ENCODE measurements at regions not wholly inside any gene's neighbourhood (a gene's known extent, or its start where the extent isn't known, plus 50 kb on each side); places are given as distances from the start of the nearest gene placed in this dataset.

DNA sequence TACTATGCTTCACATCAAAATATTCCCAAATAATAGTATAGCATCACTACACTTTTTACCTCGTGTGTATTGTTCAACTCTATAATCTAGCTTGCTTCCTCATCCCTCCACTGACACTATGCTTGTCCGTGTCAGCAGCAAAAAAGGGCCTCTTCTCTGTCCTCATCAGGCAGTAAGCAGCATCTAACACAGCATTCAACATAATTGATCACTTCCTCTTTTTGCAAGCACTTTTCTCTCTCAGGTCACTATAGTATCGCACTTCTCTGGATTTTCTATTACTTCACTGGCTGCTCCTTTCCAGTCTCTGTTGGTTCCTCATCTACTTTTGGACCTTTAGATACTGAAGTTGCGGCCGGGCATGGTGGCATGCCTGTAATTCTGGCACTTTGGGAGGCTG, 64.9 kb upstream of the ZSWIM2 start:
- TF ChIP-seq POLR2AphosphoS5 (IDR thresholded peaks at IDR 0.05) (no peak), EP300 (IDR thresholded peaks at IDR 0.05) (no peak), POLR2A (IDR thresholded peaks at IDR 0.05) (no peak)
- TF ChIP-seq, protein P1, sequence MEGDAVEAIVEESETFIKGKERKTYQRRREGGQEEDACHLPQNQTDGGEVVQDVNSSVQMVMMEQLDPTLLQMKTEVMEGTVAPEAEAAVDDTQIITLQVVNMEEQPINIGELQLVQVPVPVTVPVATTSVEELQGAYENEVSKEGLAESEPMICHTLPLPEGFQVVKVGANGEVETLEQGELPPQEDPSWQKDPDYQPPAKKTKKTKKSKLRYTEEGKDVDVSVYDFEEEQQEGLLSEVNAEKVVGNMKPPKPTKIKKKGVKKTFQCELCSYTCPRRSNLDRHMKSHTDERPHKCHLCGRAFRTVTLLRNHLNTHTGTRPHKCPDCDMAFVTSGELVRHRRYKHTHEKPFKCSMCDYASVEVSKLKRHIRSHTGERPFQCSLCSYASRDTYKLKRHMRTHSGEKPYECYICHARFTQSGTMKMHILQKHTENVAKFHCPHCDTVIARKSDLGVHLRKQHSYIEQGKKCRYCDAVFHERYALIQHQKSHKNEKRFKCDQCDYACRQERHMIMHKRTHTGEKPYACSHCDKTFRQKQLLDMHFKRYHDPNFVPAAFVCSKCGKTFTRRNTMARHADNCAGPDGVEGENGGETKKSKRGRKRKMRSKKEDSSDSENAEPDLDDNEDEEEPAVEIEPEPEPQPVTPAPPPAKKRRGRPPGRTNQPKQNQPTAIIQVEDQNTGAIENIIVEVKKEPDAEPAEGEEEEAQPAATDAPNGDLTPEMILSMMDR (IDR thresholded peaks at IDR 0.05): no peak
- peaks cover 0 to 6% (median 2%) of the 10 kb centered on the region in 4 donors for H3K4me1 ChIP-seq
- no peaks in the 10 kb centered on the region for H3K27me3 ChIP-seq
- WGBS, 5 donors: 55 to 72% (median 67%) methylated on average over 5 of the region's 5 CpGs
- H3K4me3 ChIP-seq: no peak overlapping the region
- no peak for DNase-seq
- no peak overlapping the region for H3K27ac ChIP-seq
- intact Hi-C loops (cut with DNase I; ENCODE audit: low total_unique reads): no loop called here
- no peaks in the 10 kb centered on the region for H3K36me3 ChIP-seq
- no peaks in the 10 kb centered on the region for H3K9me3 ChIP-seq

DNA sequence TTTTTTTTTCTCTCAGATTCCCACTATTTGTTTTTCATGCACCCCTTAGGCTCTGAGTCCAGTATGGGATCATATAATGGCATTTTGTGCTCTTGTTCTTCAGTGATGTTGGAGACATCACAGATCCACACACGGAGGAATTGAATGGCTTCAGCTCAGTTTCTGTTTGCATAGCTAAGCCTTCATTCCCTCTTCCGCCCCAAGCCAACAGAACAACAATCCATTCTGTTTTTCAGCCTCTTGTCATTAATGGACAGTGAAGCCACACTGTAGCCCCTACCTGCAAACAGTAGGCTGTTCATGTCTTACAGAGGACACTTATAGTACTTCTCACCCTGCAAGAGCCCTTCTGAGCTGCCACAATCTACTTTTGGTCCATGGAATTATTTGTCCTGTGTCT, 64.0 kb upstream of the ZSWIM2 start:
- TF ChIP-seq EP300 (IDR thresholded peaks at IDR 0.05) (no peak), POLR2A (IDR thresholded peaks at IDR 0.05) (no peak), POLR2AphosphoS5 (IDR thresholded peaks at IDR 0.05) (no peak)
- TF ChIP-seq, protein P1 (IDR thresholded peaks at IDR 0.05): no peak
- Histone ChIP-seq H3K4me3 (no peak overlapping the region), H3K9me3 (no peaks in the 10 kb centered on the region), H3K36me3 (no peaks in the 10 kb centered on the region), H3K4me1 (no peaks in the 10 kb centered on the region), H3K27me3 (no peaks in the 10 kb centered on the region), H3K27ac (no peak overlapping the region)
- intact Hi-C loops (cut with DNase I; ENCODE audit: low total_unique reads): no loop called here
- no peak for DNase-seq
- WGBS, 5 donors: 44 to 76% (median 66%) methylated on average over 2 of the region's 2 CpGs

DNA sequence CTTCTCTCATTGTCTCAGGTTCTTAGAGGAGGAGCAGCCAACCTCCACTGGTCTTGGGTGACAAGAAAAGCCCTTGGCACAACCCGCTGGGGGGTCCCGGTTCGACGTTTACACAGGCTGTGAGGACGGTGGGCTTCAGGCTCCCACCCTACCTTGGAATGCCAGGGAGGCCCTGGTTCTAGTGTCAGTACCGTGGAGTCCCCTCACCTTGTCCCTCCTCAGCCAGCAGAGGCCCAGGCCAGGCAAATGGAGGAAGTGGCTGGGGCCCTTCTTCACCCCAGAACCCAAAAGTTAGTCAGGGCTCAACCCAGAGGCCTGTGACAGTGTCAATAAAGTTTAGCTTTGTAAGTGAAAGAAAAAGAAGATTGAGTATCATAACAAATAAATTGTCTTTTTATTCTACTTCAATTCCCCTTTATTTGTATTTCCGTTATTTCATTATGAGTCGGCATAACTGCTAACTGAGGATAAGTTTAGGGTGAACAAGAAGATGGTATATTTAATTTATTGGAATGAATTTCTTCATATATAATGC, 62.6 kb upstream of the ZSWIM2 start:
- H3K27ac ChIP-seq: no peak overlapping the region
- WGBS, 5 donors: 72 to 84% (median 81%) methylated on average over 6 to 8 of the region's 8 CpGs
- H3K4me1 ChIP-seq: no peaks in the 10 kb centered on the region
- DNase-seq: no peak
- H3K36me3 ChIP-seq: no peaks in the 10 kb centered on the region
- intact Hi-C loops (cut with DNase I; ENCODE audit: low total_unique reads): no loop called here
- TF ChIP-seq EP300 (IDR thresholded peaks at IDR 0.05) (no peak), POLR2A (IDR thresholded peaks at IDR 0.05) (no peak), POLR2AphosphoS5 (IDR thresholded peaks at IDR 0.05) (no peak)
- TF ChIP-seq, protein P1 (IDR thresholded peaks at IDR 0.05): no peak
- no peaks in the 10 kb centered on the region for H3K9me3 ChIP-seq
- no peaks in the 10 kb centered on the region for H3K27me3 ChIP-seq
- H3K4me3 ChIP-seq: no peak overlapping the region

DNA sequence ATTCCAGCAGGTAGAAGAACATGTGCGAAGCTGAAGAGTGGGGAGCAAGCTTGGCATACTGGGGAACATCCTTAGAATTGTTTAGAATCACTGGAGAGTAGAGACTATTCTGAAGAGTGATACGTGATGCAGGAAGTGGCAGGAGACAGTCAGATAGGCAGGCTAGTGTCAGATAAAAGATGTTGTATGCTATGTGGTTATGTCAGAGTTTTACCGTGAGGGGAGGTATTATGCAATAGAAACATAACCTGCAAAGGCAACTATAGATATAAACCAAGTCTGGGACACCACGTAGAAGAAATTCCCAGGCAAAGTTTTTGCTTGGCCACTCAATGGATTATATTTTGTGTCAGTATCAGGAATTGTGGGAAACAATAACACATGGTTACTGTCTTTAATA, 62.0 kb upstream of the ZSWIM2 start:
- 64 to 79% (median 78%) methylated on average over 4 of the region's 4 CpGs for WGBS, 5 donors
- TF ChIP-seq, protein P1 (IDR thresholded peaks at IDR 0.05): no peak
- TF ChIP-seq EP300 (IDR thresholded peaks at IDR 0.05): no peak
- TF ChIP-seq POLR2AphosphoS5 (IDR thresholded peaks at IDR 0.05): no peak
- no peak for TF ChIP-seq POLR2A (IDR thresholded peaks at IDR 0.05)
- Histone ChIP-seq H3K4me3 (no peak overlapping the region), H3K4me1 (no peaks in the 10 kb centered on the region), H3K27me3 (no peaks in the 10 kb centered on the region), H3K9me3 (no peaks in the 10 kb centered on the region), H3K36me3 (no peaks in the 10 kb centered on the region), H3K27ac (no peak overlapping the region)
- no peak for DNase-seq
- intact Hi-C loops (cut with DNase I; ENCODE audit: low total_unique reads): no loop called here
